ENCODE measurements at regions not wholly inside any gene's neighbourhood (a gene's known extent, or its start where the extent isn't known, plus 50 kb on each side); places are given as distances from the start of the nearest gene placed in this dataset.
"Not testable (repeated sequence)": the region's sequence is repeated elsewhere in the genome, so short reads cannot be mapped to it uniquely, and the experiment has no call there.

- no peak for DNase-seq
Observed at GRCh38 chr3:3686907-3687648, 112.2 kb upstream of the LRRN1 start.

- DNase-seq, result no peak
Observed at GRCh38 chr3:3685721-3686120, 113.5 kb upstream of the LRRN1 start.

GRCh38 chr3:3683261-3683660 is 116.0 kb upstream of the LRRN1 start:
- no peak for DNase-seq

GRCh38 chr3:3675801-3676200 is 123.4 kb upstream of the LRRN1 start:
- no peak for DNase-seq

GRCh38 chr3:3675186-3675585 is 124.0 kb upstream of the LRRN1 start:
- no peak for DNase-seq

- no peak for DNase-seq
Observed at GRCh38 chr3:3666664-3667063, 132.6 kb upstream of the LRRN1 start.

- no peak for DNase-seq
Observed at GRCh38 chr3:3665961-3666640, 133.1 kb upstream of the LRRN1 start.

GRCh38 chr3:3665546-3665945 is 133.7 kb upstream of the LRRN1 start:
- DNase-seq, result no peak

GRCh38 chr3:3664935-3665334 is 134.3 kb upstream of the LRRN1 start:
- DNase-seq, result no peak

GRCh38 chr3:3662610-3663009 is 136.6 kb upstream of the LRRN1 start:
- no peak for DNase-seq

- no peak for DNase-seq
Observed at GRCh38 chr3:3654916-3655315, 144.3 kb upstream of the LRRN1 start.

- DNase-seq, result no peak
Observed at GRCh38 chr3:3648988-3649679, 150.1 kb upstream of the LRRN1 start.

- no peak for DNase-seq
Observed at GRCh38 chr3:3646934-3647333, 152.3 kb upstream of the LRRN1 start.

- DNase-seq, result not testable (repeated sequence)
Observed at GRCh38 chr3:3646103-3646844, 153.0 kb upstream of the LRRN1 start.

GRCh38 chr3:3641877-3642455 is 157.3 kb upstream of the LRRN1 start:
- DNase-seq, result no peak

GRCh38 chr3:3639078-3639477 is 160.2 kb upstream of the LRRN1 start:
- DNase-seq, result no peak

GRCh38 chr3:3636815-3637214 is 162.4 kb upstream of the LRRN1 start:
- DNase-seq, result no peak

- DNase-seq, result no peak
Observed at GRCh38 chr3:3635109-3635508, 164.1 kb upstream of the LRRN1 start.

- DNase-seq, result no peak
Observed at GRCh38 chr3:3634326-3634725, 164.9 kb upstream of the LRRN1 start.

GRCh38 chr3:3633761-3634160 is 165.5 kb upstream of the LRRN1 start:
- no peak for DNase-seq

GRCh38 chr3:3632449-3632848 is 166.8 kb upstream of the LRRN1 start:
- DNase-seq, result no peak

GRCh38 chr3:3631114-3631513 is 168.1 kb upstream of the LRRN1 start:
- no peak for DNase-seq

- DNase-seq, result no peak
Observed at GRCh38 chr3:3629911-3630310, 169.3 kb upstream of the LRRN1 start.

Data from NCI-H510A treated with DMSO at 0.1 percent for 48 hours (cell line).